H1 (cell line): ENCODE measurements at regions not wholly inside any gene's neighbourhood (a gene's known extent, or its start where the extent isn't known, plus 50 kb on each side); places are given as distances from the start of the nearest gene placed in this dataset.

ENCODE experiments used
- CTCF ChIA-PET: fragments of 300-600 bp; sonication (Branson Sonifier 250); formaldehyde crosslinking; loops from one replicate; lab custom pipeline; 2021; ENCODE audit not compliant: partially characterized antibody; lab: Charles Lee
- POLR2A ChIA-PET: fragments of 300-600 bp; sonication (Branson Sonifier 250); formaldehyde crosslinking; loops from one replicate; lab custom pipeline; 2021; ENCODE audit warnings: inconsistent platforms; ENCODE audit not compliant: partially characterized antibody; lab: Charles Lee
- DNase-seq, 2 experiments: peaks; one replicate each; pipeline versions ENCODE4 v3.0.0 to v3.0.0-alpha.2; 2010 to 2022; ENCODE audit warnings: low spot score in 2 of 2, low read depth in 1 of 2, mixed read lengths in 1 of 2
- FAIRE-seq: peaks from 2 replicates; lab custom pipeline; 2011; peaks lifted over from hg19 to GRCh38; lab: Jason Lieb, UNC
- H2AFZ ChIP-seq: 2 replicates; pipeline ENCODE4 v1.8.1; 2012; ENCODE audit warnings: low read length, inconsistent platforms
- H2AK5ac ChIP-seq: 2 replicates; pipeline ENCODE4 v1.6.1; 2013; ENCODE audit warnings: low read depth, low read length
- H2BK120ac ChIP-seq: replicated peaks from 2 replicates; pipeline ENCODE3; 2013; ENCODE audit warnings: low read depth, low read length, inconsistent platforms
- H2BK12ac ChIP-seq: 2 replicates; pipeline ENCODE4 v1.6.1; 2013; ENCODE audit warnings: low read depth, low read length
- H2BK15ac ChIP-seq: 2 replicates; pipeline ENCODE4 v1.6.1; 2013; ENCODE audit warnings: low read length
- H2BK20ac ChIP-seq: 2 replicates; pipeline ENCODE4 v1.6.1; 2013; ENCODE audit warnings: low read length
- H2BK5ac ChIP-seq: 2 replicates; pipeline ENCODE4 v1.6.1; 2013; ENCODE audit warnings: low read depth, low read length
- H3K14ac ChIP-seq: 2 replicates; pipeline ENCODE4 v1.6.1; 2013; ENCODE audit warnings: inconsistent platforms; ENCODE audit not compliant: insufficient read length
- H3K18ac ChIP-seq: 2 replicates; pipeline ENCODE4 v1.6.1; 2013; ENCODE audit warnings: low read length; ENCODE audit errors: extremely low read depth
- H3K23ac ChIP-seq: 2 replicates; pipeline ENCODE4 v1.6.1; 2013; ENCODE audit warnings: inconsistent platforms; ENCODE audit not compliant: insufficient read length
- H3K23me2 ChIP-seq: 2 replicates; pipeline ENCODE4 v1.6.1; 2013; ENCODE audit warnings: low read depth, low read length
- H3K27ac ChIP-seq: 2 replicates; pipeline ENCODE4 v1.6.1; 2011; ENCODE audit warnings: low read depth, low read length, inconsistent platforms
- H3K27me3 ChIP-seq, 4 experiments: replicated peaks in 1 of 4; 1 replicate in 1 of 4; 2 replicates in 3 of 4; pipeline versions ENCODE4 v1.6.1 to v1.8.1; 2011 to 2013; ENCODE audit warnings: low read length in 3 of 4, mild to moderate bottlenecking in 3 of 4, inconsistent platforms in 2 of 4, mixed read lengths in 2 of 4, moderate library complexity in 1 of 4; ENCODE audit not compliant: control insufficient read depth in 3 of 4, insufficient read depth in 3 of 4; ENCODE audit errors: extremely low read depth in 1 of 4
- H3K36me3 ChIP-seq, 4 experiments: 2 replicates each; pipeline versions ENCODE4 v1.6.1 to v1.8.1; 2011 to 2013; ENCODE audit warnings: mild to moderate bottlenecking in 4 of 4, low read length in 3 of 4, moderate library complexity in 2 of 4, control low read depth in 1 of 4, inconsistent platforms in 1 of 4; ENCODE audit not compliant: insufficient read depth in 4 of 4, control insufficient read depth in 2 of 4
- H3K4ac ChIP-seq: replicated peaks from 2 replicates; pipeline ENCODE3; 2013; ENCODE audit warnings: low read length, low read depth, mixed read lengths, inconsistent platforms; ENCODE audit not compliant: insufficient read length
- H3K4me1 ChIP-seq, 4 experiments: replicated peaks in 1 of 4; 1 replicate in 1 of 4; 2 replicates in 3 of 4; pipeline versions ENCODE4 v1.6.1 to v1.8.1; 2011 to 2013; ENCODE audit warnings: low read length in 3 of 4, inconsistent platforms in 2 of 4, mixed read lengths in 1 of 4; ENCODE audit not compliant: insufficient read depth in 4 of 4, control insufficient read depth in 3 of 4
- H3K4me2 ChIP-seq, 2 experiments: 2 replicates each; pipeline versions ENCODE4 v1.6.1 to v1.8.1; 2011 to 2013; ENCODE audit warnings: low read depth in 2 of 2, low read length in 2 of 2, control low read depth in 1 of 2, inconsistent platforms in 1 of 2, mild to moderate bottlenecking in 1 of 2; ENCODE audit not compliant: insufficient read depth in 1 of 2
- H3K4me3 ChIP-seq, 4 experiments: fragments of 200-600, 300-600 bp in 1 of 4; sonication (generic), shearing (Covaris generic), sonication (Bioruptor Twin) in 1 of 4; 2 replicates each; pipeline versions ENCODE4 v1.5.1 to v1.8.1; 2011 to 2016; ENCODE audit warnings: low read length in 4 of 4, low read depth in 3 of 4, control low read depth in 2 of 4, inconsistent platforms in 2 of 4, mild to moderate bottlenecking in 2 of 4, mixed read lengths in 1 of 4, moderate library complexity in 1 of 4; ENCODE audit not compliant: insufficient read depth in 2 of 4; ENCODE audit errors: extremely low read depth in 1 of 4
- H3K56ac ChIP-seq: replicated peaks from 2 replicates; pipeline ENCODE3; 2013; ENCODE audit warnings: low read depth, mild to moderate bottlenecking, mixed read lengths, low read length, inconsistent platforms; ENCODE audit not compliant: insufficient read length
- H3K79me1 ChIP-seq: 2 replicates; pipeline ENCODE4 v1.6.1; 2013; ENCODE audit warnings: low read depth, low read length, control low read depth
- H3K79me2 ChIP-seq, 2 experiments: 2 replicates each; pipeline versions ENCODE4 v1.6.1 to v1.8.1; 2012 to 2013; ENCODE audit warnings: low read length in 2 of 2, mild to moderate bottlenecking in 2 of 2, inconsistent platforms in 1 of 2; ENCODE audit not compliant: insufficient read depth in 2 of 2, control insufficient read depth in 1 of 2
- H3K9ac ChIP-seq, 4 experiments: replicated peaks in 1 of 4; 1 replicate in 1 of 4; 2 replicates in 3 of 4; pipeline versions ENCODE4 v1.6.1 to v1.8.1; 2011 to 2013; ENCODE audit warnings: low read depth in 3 of 4, low read length in 3 of 4, control low read depth in 2 of 4, mild to moderate bottlenecking in 2 of 4, moderate library complexity in 2 of 4, inconsistent platforms in 1 of 4; ENCODE audit errors: extremely low read depth in 1 of 4
- H3K9me3 ChIP-seq, 2 experiments: 2 replicates each; pipeline versions ENCODE4 v1.6.1 to v1.8.1; 2012 to 2013; ENCODE audit warnings: mild to moderate bottlenecking in 2 of 2, moderate library complexity in 2 of 2, control low read depth in 1 of 2, inconsistent platforms in 1 of 2, low read depth in 1 of 2, low read length in 1 of 2, mixed read lengths in 1 of 2; ENCODE audit not compliant: insufficient read depth in 2 of 2
- H4K20me1 ChIP-seq, 2 experiments: replicated peaks in 1 of 2; 2 replicates each; pipeline versions ENCODE3 to v1.8.1; 2011 to 2013; ENCODE audit warnings: inconsistent platforms in 2 of 2, low read length in 2 of 2, mild to moderate bottlenecking in 1 of 2; ENCODE audit not compliant: insufficient read depth in 2 of 2, control insufficient read depth in 1 of 2
- H4K5ac ChIP-seq: 2 replicates; pipeline ENCODE4 v1.6.1; 2013; ENCODE audit warnings: low read length, low read depth, mixed read lengths, inconsistent platforms; ENCODE audit not compliant: insufficient read length
- H4K8ac ChIP-seq: 2 replicates; pipeline ENCODE4 v1.8.0; 2013; ENCODE audit warnings: mild to moderate bottlenecking, moderate library complexity, low read length, inconsistent platforms; ENCODE audit not compliant: insufficient read depth; ENCODE audit errors: extremely low read depth
- H4K91ac ChIP-seq: replicated peaks from 2 replicates; pipeline ENCODE3; 2013; ENCODE audit warnings: low read length, mixed read lengths, inconsistent platforms; ENCODE audit not compliant: insufficient read length
- ATF2 ChIP-seq: IDR thresholded peaks from 2 replicates; pipeline ENCODE4 v1.6.1; 2012; ENCODE audit warnings: low read length, inconsistent platforms
- BACH1 ChIP-seq: IDR thresholded peaks from 2 replicates; pipeline ENCODE4 v1.6.1; 2012; ENCODE audit warnings: low read length, improper control_type of control experiment
- CBX8 ChIP-seq: fragments of 300-800, 300-1000 bp; sonication (generic); IDR thresholded peaks from 2 replicates; pipeline ENCODE4 v1.7.1; 2016; ENCODE audit warnings: low read depth, low read length, borderline replicate concordance
- CEBPB ChIP-seq: IDR thresholded peaks from 2 replicates; pipeline ENCODE4 v1.6.1; 2012; ENCODE audit warnings: low read depth, low read length
- GABPA ChIP-seq: IDR thresholded peaks from 2 replicates; pipeline ENCODE4 v1.6.1; 2011; ENCODE audit warnings: mild to moderate bottlenecking, low read length, moderate library complexity, borderline replicate concordance; ENCODE audit not compliant: insufficient read depth
- KDM4A ChIP-seq: IDR thresholded peaks from one replicate; pipeline ENCODE4 v1.7.1; 2012; ENCODE audit warnings: low read depth, mild to moderate bottlenecking, moderate library complexity, low read length, inconsistent platforms; ENCODE audit not compliant: severe bottlenecking
- KDM5A ChIP-seq: fragments of 200-600 bp; IDR thresholded peaks from 2 replicates; pipeline ENCODE4 v1.7.1; 2012; ENCODE audit warnings: mild to moderate bottlenecking, low read length, inconsistent platforms, mixed read lengths
- POLR2AphosphoS5 ChIP-seq: IDR thresholded peaks from 2 replicates; pipeline ENCODE4 v1.6.1; 2011; ENCODE audit warnings: low read depth, low read length
- RAD21 ChIP-seq, 2 experiments: IDR thresholded peaks in 1 of 2; conservative IDR thresholded peaks in 1 of 2; 2 replicates each; pipeline ENCODE4 v1.6.1; 2011; ENCODE audit warnings: low read depth in 2 of 2, low read length in 2 of 2, improper control_type of control experiment in 1 of 2, inconsistent platforms in 1 of 2, mild to moderate bottlenecking in 1 of 2, moderate library complexity in 1 of 2
- RNF2 ChIP-seq: fragments of 200-900, 300-1000 bp; sonication (generic); IDR thresholded peaks from 2 replicates; pipeline ENCODE4 v1.7.1; 2016; ENCODE audit warnings: borderline replicate concordance, low read depth, mild to moderate bottlenecking, antibody characterized with exemption, low read length; ENCODE audit not compliant: poor library complexity, severe bottlenecking; ENCODE audit errors: missing control alignments
- SIRT6 ChIP-seq: IDR thresholded peaks from one replicate; pipeline ENCODE4 v1.7.1; 2012; ENCODE audit warnings: low read length, inconsistent platforms
- TCF12 ChIP-seq: IDR thresholded peaks from 2 replicates; pipeline ENCODE4 v1.6.1; 2011; ENCODE audit warnings: low read depth, mild to moderate bottlenecking, low read length
- WGBS, 2 experiments: shearing (Covaris generic) in 1 of 2; methylation state at CpG; one replicate each; pipeline versions ENCODE4 v1.1.6 to v1.1.7; 2013 to 2015; ENCODE audit warnings: low lambda C conversion rate in 2 of 2, mixed read lengths in 2 of 2, inconsistent platforms in 1 of 2, low coverage in 1 of 2, missing lambda C conversion rate in 1 of 2; ENCODE audit not compliant: insufficient replicate concordance in 2 of 2, insufficient coverage in 1 of 2, insufficient read length in 1 of 2; ENCODE audit errors: extremely low coverage in 1 of 2, missing lambda C conversion rate in 1 of 2; 5-methylcytosine and 5-hydroxymethylcytosine counted together

GRCh38 chr13:34114581-34114980, 296.6 kb downstream of the RFC3 start:
- Histone ChIP-seq H2BK5ac (no peak overlapping the region), H3K4me2 (no peak overlapping the region), H3K4ac (peak overlapping the region; percentile 29), H3K23me2 (no peaks in the 10 kb centered on the region; the same call in 1 of the 2 replicates), H3K36me3 (no peaks in the 10 kb centered on the region), H2AK5ac (no peak overlapping the region), H3K79me1 (no peaks in the 10 kb centered on the region), H3K4me3 (no peak overlapping the region), H3K27ac (no peak overlapping the region), H3K14ac (no peak overlapping the region), H3K79me2 (no peaks in the 10 kb centered on the region), H3K9ac (no peak overlapping the region), H3K9me3 (no peaks in the 10 kb centered on the region), H3K4me1 (no peaks in the 10 kb centered on the region), H4K20me1 (no peaks in the 10 kb centered on the region), H3K23ac (no peak overlapping the region), H3K18ac (no peak overlapping the region), H4K5ac (no peak overlapping the region), H3K56ac (no peak overlapping the region), H3K27me3 (no peaks in the 10 kb centered on the region), H4K8ac (no peak overlapping the region; the same call in 1 of the 2 replicates), H2BK120ac (no peak overlapping the region), H2BK15ac (no peak overlapping the region; the same call in 1 of the 2 replicates), H2AFZ (no peak overlapping the region), H4K91ac (no peak overlapping the region), H2BK12ac (no peak overlapping the region), H2BK20ac (no peak overlapping the region)
- FAIRE-seq: no peak
- WGBS, 2 experiments: 89% methylated on average over 3 of the region's 3 CpGs; no CpG with 5 or more reads in 1 of the 2 experiments
- no peak for DNase-seq
- ChIA-PET CTCF (no interaction called here), POLR2A (no interaction called here)
- no peak for TF ChIP-seq KDM4A
- no peak for TF ChIP-seq CEBPB
- no peak for TF ChIP-seq RNF2
- no peak for TF ChIP-seq GABPA
- no peak for TF ChIP-seq BACH1
- no peak for TF ChIP-seq KDM5A
- TF ChIP-seq CBX8: no peak
- TF ChIP-seq SIRT6: no peak
- no peak for TF ChIP-seq TCF12
- no peak for TF ChIP-seq RAD21 (IDR thresholded peaks at IDR 0.05 in 1 of 2, conservative IDR thresholded peaks at IDR 0.05 in 1 of 2; ENCODE audit: low read depth in 2 of 2, low read length in 2 of 2)
- TF ChIP-seq ATF2: no peak
- no peak for TF ChIP-seq POLR2AphosphoS5
